HG03095 (cell line): ENCODE measurements at regions not wholly inside any gene's neighbourhood (a gene's known extent, or its start where the extent isn't known, plus 50 kb on each side); places are given as distances from the start of the nearest gene placed in this dataset.
"Not testable (repeated sequence)": the region's sequence is repeated elsewhere in the genome, so short reads cannot be mapped to it uniquely, and the experiment has no call there.

Experiments
- ATAC-seq: cut with Tn5 transposase; IDR thresholded peaks from one replicate; pipeline ENCODE4 v1.9.1; 2021; ENCODE audit warnings: moderate library complexity; ENCODE audit not compliant: unreplicated experiment

GRCh38 chr4:164288578-164288977, 465.4 kb upstream of the SMIM31 start:
- no peak for ATAC-seq

GRCh38 chr4:164293203-164293602, 460.7 kb upstream of the SMIM31 start:
- no peak for ATAC-seq

GRCh38 chr4:164293743-164294142, 460.2 kb upstream of the SMIM31 start:
- no peak for ATAC-seq

- ATAC-seq = no peak
These were observed 452.5 kb upstream of the SMIM31 start for GRCh38 chr4:164301430-164301829.

GRCh38 chr4:164304101-164304639, 449.8 kb upstream of the SMIM31 start:
- ATAC-seq = peak; percentile 78

- no peak for ATAC-seq
These were observed 449.1 kb upstream of the SMIM31 start for GRCh38 chr4:164304861-164305260.

- no peak for ATAC-seq
These were observed 446.7 kb upstream of the SMIM31 start for GRCh38 chr4:164307262-164307661.

GRCh38 chr4:164312671-164313070, 441.3 kb upstream of the SMIM31 start:
- no peak for ATAC-seq

GRCh38 chr4:164313853-164314252, 440.1 kb upstream of the SMIM31 start:
- no peak for ATAC-seq

- ATAC-seq = no peak
These were observed 435.6 kb upstream of the SMIM31 start for GRCh38 chr4:164318350-164318749.

GRCh38 chr4:164319688-164320087, 434.2 kb upstream of the SMIM31 start:
- ATAC-seq = no peak

GRCh38 chr4:164320847-164321246, 433.1 kb upstream of the SMIM31 start:
- no peak for ATAC-seq

GRCh38 chr4:164326056-164326455, 427.9 kb upstream of the SMIM31 start:
- no peak for ATAC-seq

- ATAC-seq = no peak
These were observed 416.5 kb upstream of the SMIM31 start for GRCh38 chr4:164337219-164337944.

- ATAC-seq = no peak
These were observed 410.4 kb upstream of the SMIM31 start for GRCh38 chr4:164343472-164343976.

- no peak for ATAC-seq
These were observed 408.2 kb upstream of the SMIM31 start for GRCh38 chr4:164345756-164346155.

- no peak for ATAC-seq
These were observed 403.9 kb upstream of the SMIM31 start for GRCh38 chr4:164350061-164350460.

- not testable (repeated sequence) for ATAC-seq
These were observed 403.2 kb upstream of the SMIM31 start for GRCh38 chr4:164350716-164351115.

- no peak for ATAC-seq
These were observed 396.0 kb upstream of the SMIM31 start for GRCh38 chr4:164357957-164358356.

GRCh38 chr4:164358400-164358799, 395.5 kb upstream of the SMIM31 start:
- ATAC-seq = no peak

- no peak for ATAC-seq
These were observed 394.1 kb upstream of the SMIM31 start for GRCh38 chr4:164359881-164360280.

- no peak for ATAC-seq
These were observed 385.0 kb upstream of the SMIM31 start for GRCh38 chr4:164368894-164369293.

- ATAC-seq = no peak
These were observed 380.9 kb upstream of the SMIM31 start for GRCh38 chr4:164373021-164373420.
